8988T (cell line): ENCODE measurements at regions not wholly inside any gene's neighbourhood (a gene's known extent, or its start where the extent isn't known, plus 50 kb on each side); places are given as distances from the start of the nearest gene placed in this dataset.

Source experiments
- DNase-seq: peaks from one replicate; pipeline ENCODE4 v3.0.0; 2011

- no peak for DNase-seq
Observed at GRCh38 chr2:217717646-217718045, 285.1 kb downstream of the TNS1 start.

GRCh38 chr2:217715484-217715883 lies 287.3 kb downstream of the TNS1 start:
- no peak for DNase-seq

- no peak for DNase-seq
Observed at GRCh38 chr2:217714287-217714751, 288.5 kb downstream of the TNS1 start.

- DNase-seq = peak; percentile 65
Observed at GRCh38 chr2:217713395-217714286, 289.2 kb downstream of the TNS1 start.

- no peak for DNase-seq
Observed at GRCh38 chr2:217712431-217712830, 290.4 kb downstream of the TNS1 start.

- no peak for DNase-seq
Observed at GRCh38 chr2:217711188-217711587, 291.6 kb downstream of the TNS1 start.

- no peak for DNase-seq
Observed at GRCh38 chr2:217710211-217710765, 292.5 kb downstream of the TNS1 start.

GRCh38 chr2:217709478-217710210 lies 293.2 kb downstream of the TNS1 start:
- DNase-seq = no peak

- DNase-seq = no peak
Observed at GRCh38 chr2:217707131-217707611, 295.6 kb downstream of the TNS1 start.

- DNase-seq = no peak
Observed at GRCh38 chr2:217706513-217706912, 296.3 kb downstream of the TNS1 start.

- no peak for DNase-seq
Observed at GRCh38 chr2:217706095-217706494, 296.7 kb downstream of the TNS1 start.

GRCh38 chr2:217705461-217705860 lies 297.3 kb downstream of the TNS1 start:
- no peak for DNase-seq

GRCh38 chr2:217703999-217704398 lies 298.8 kb downstream of the TNS1 start:
- DNase-seq = no peak

GRCh38 chr2:217703102-217703501 lies 299.7 kb downstream of the TNS1 start:
- DNase-seq = no peak

GRCh38 chr2:217701622-217702021 lies 301.2 kb downstream of the TNS1 start:
- DNase-seq = no peak

GRCh38 chr2:217698691-217699090 lies 304.1 kb downstream of the TNS1 start:
- no peak for DNase-seq

GRCh38 chr2:217695033-217695520 lies 307.7 kb downstream of the TNS1 start:
- no peak for DNase-seq

- no peak for DNase-seq
Observed at GRCh38 chr2:217694291-217694690, 308.5 kb downstream of the TNS1 start.

GRCh38 chr2:217693363-217693762 lies 309.4 kb downstream of the TNS1 start:
- DNase-seq = no peak

- DNase-seq = no peak
Observed at GRCh38 chr2:217691920-217692666, 310.7 kb downstream of the TNS1 start.

- DNase-seq = no peak
Observed at GRCh38 chr2:217691516-217691915, 311.3 kb downstream of the TNS1 start.

- DNase-seq = no peak
Observed at GRCh38 chr2:217689053-217689452, 313.7 kb downstream of the TNS1 start.

- DNase-seq = no peak
Observed at GRCh38 chr2:217688494-217688893, 314.3 kb downstream of the TNS1 start.
